GM19397 (cell line): ENCODE measurements at regions not wholly inside any gene's neighbourhood (a gene's known extent, or its start where the extent isn't known, plus 50 kb on each side); places are given as distances from the start of the nearest gene placed in this dataset.
A peak's percentile ranks its signal among the peaks of the same experiment; 100 is the strongest.
"Not testable (repeated sequence)": the region's sequence is repeated elsewhere in the genome, so short reads cannot be mapped to it uniquely, and the experiment has no call there.

ENCODE experiments used
- ATAC-seq: cut with Tn5 transposase; IDR thresholded peaks from one replicate; pipeline ENCODE4 v1.9.1; 2021; ENCODE audit warnings: mild to moderate bottlenecking, moderate library complexity; ENCODE audit not compliant: unreplicated experiment

DNA sequence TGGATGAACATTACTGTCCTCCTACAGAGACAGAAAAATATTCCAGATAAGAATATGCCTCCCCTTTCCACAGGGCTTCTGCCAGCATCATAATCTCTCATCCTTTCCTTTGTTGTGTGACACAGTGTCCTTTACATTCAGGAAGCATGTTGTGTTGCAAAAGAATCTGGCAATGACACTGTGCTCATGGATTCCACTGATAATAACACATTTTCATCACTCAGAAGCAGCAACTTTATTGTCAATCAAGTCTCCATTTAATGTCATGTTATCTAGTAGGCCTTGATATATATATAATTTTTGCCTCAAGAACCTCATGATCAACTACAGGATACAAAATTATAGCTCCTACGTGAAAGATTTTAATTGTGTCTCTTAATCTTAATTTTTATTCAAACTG, 833.9 kb downstream of the FSTL5 start:
- no peak for ATAC-seq

DNA sequence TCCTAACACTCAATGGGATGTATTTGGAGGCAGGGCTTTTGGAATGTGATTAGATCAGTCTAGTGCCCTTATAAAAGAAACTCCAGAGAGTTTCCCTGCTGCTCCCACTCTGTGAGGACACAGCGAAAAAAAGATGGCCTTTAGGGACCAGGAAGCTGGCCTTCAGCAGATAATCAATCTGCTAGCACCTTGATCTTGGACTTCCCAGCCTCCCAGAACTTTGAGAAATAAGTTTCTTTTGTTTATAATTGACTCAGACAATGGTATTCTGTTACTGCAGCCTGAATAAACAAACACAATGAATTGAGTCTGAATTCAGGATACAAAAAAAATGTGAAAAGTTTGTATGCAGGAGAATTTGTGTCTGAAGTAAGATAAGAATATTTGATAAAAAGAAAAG, 842.1 kb downstream of the FSTL5 start:
- ATAC-seq, result no peak

DNA sequence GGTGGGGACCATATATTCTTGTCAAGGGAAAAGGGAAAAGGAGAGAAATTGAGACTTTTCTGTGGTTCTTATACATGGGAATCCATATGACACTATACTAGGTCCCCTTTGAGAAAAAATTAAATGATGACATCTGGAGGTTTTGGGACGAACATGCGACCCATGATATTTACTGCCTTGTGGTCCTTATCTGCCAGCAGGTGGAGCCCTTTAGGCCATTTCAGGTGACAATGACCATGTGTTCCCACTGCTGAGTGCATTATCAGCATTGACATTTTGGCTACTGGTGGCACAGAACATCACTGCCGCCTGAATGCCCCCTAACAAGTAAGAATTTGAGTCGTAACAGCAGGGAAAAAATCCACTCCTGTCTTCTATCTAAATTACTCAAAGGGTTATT, 843.4 kb downstream of the FSTL5 start:
- ATAC-seq, result no peak

DNA sequence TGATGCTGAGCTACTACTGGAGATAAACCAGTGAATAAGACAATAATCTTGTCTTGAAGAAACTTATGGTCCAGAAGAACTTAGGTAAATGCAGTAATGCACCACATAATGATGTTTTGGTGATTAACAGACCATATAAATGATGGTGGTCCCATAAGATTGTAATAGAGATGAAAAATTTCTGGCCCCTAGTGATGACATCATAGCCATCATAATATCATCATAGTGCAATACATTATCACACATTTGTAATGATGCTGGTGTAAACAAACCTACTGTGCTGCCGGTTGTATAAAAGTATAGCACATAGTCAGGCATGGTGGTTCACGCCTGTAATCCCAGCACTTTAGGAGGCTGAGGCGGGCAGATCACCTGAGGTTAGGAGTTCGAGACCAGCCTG, 846.8 kb downstream of the FSTL5 start:
- no peak for ATAC-seq

DNA sequence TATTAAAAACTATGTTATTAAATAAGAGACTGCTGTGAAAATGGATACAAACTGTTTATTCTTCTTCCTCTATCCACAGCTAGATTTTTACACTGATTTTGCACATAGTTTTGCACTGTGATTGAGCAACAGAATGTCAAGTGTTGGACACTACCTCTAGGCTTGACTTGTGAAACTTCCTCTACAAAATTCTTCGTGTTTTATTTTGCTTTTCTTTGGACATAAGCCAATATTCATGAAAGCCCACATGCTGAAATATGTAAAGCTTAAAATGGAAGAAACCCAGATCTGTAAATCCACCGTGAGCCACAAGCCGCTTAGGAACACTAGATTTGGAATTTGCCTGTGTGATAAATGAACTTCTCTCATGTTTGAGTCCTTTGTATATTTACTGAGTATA, 849.4 kb downstream of the FSTL5 start:
- no peak for ATAC-seq

DNA sequence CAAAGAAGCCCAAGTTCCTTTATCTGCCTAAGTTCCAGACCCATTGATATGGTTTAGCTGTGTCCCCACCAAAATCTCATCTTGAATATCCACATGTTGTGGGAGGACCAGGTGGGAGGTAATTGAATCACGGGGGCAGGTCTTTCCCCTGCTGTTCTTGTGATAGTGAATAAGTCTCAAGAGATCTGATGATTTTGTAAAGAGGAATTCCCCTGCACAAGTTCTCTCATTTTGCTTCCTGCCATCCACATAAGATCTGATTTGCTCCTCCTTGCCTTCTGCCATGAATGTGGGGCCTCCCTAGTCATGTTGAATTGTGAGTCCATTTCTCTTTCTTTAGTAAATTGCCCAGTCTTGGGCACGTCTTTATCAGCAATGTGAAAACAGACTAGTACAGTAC, 860.2 kb downstream of the FSTL5 start:
- no peak for ATAC-seq

DNA sequence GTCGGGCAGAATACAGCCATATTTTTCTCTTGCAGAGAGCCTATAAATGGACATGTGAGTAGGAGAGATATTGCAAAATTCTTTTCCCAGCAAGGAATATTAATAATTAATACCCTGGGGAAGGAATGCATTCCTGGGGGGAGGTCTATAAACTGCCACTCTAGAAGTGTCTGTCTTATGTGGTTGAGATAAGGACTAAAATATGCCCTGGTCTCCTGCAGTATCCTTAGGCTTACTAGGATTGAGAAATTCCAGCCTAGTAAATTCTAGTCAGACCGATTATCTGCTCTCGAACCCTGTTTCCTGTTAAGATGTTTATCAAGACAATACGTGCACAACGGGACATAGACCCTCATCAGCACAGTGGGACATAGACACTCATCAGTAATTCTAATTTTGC, 872.6 kb downstream of the FSTL5 start:
- ATAC-seq, result no peak

DNA sequence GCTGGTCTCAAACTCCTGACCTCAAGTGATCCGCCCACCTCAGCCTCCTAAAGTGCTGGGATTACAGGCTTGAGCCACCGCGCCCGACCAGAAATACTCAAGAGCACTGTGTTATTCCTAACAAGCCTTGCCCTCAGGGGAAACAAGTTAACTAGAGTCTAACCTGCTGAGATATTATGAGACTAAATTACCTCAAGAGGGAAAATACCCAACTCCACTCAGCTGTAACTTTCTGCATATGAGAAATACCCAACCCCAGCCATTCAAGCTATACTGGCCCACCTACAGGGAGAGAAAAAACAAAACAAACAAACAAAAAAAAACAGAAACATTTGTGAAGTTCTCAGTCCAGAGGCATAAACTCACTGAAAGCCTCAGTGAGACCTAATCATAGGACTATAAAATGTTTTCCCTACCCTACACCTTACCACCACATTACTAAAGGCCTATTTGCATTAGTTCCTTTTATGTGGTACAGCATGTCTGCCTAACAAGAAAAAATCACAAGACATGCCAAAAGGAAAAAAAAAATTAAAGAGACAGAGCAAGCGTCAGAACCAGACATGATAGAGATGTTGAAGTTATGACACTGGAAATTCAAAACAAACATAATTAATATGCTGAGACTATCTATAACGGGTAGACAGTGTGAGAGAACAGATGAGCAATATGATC, 876.0 kb downstream of the FSTL5 start:
- ATAC-seq, result no peak

DNA sequence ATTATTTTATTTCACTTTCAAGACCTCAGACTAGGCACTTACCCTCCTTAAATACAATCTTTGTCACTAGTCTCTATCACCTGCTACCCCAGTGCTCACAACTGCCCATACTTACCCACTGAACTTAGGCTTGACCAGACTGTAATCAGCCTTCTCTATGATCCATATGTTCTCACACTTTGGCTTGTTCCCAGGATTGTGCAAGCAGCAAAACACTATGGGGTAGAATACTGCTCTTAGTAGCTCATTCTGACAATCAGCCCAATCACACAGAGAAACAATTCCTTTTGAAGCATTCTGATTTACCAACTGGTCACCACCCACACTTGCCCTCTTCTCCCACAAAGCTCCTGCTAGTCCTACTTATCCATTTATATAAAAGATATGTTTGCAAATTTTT, 878.3 kb downstream of the FSTL5 start:
- no peak for ATAC-seq

DNA sequence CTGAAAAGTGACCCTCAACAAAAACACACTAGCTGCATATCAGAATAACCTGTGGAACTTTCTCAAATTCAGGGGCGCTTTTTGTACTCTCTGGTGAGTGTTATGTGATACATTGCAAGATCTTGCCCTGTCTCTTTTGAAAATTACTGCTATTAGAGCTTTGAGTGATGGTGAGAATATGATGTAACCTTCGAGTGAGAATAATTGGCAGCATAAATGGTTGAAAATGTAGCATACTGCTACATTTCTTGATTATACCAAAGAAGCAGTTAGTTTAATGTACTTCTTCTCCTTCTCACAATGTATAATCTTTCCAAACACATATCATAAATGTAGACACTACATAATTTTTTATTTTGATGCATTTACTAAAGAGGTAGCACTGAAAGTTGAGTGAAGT, 882.9 kb downstream of the FSTL5 start:
- no peak for ATAC-seq

DNA sequence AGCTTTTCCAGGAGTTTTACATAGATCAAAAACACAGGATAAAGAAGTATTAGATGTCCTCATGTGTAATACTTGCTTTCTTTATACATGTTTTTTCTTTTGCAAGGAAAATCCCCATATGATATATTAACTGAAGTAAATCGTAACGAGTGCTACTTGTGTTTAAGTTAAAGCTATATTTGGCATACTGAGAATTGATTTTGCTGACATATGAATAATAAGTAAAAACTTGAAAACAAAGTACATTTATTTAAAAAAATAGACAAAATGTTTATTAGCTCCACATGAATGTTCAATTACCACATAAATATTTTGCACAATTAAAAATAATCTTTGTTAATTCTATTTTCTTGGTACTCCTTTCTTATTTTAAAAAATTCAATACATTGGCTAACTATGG, 884.7 kb downstream of the FSTL5 start:
- no peak for ATAC-seq

DNA sequence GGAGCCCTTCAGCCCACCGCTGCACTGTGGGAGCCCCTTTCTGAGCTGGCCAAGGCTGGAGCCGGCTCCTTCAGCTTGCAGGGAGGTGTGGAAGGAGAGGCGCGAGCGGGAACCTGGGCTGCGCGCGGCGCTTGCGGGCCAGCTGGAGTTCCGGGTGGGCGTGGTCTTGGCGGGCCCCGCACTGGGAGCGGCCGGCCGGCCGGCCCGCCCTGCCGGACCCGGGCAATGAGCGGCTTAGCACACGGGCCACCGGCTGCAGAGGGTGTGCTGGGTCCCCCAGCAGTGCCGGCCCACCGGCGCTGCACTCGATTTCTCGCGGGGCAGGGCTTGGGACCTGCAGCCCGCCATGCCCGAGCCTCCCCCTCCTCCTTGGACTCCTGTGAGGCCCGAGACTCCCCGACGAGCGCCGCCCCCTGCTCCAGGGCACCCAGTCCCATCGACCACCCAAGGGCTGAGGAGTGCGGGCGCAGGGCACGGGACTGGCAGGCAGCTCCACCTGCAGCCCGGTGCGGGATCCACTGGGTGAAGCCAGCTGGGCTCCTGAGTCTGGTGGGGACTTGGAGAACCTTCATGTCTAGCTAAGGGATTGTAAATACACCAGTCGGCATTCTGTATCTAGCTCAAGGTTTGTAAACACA, 886.5 kb downstream of the FSTL5 start:
- ATAC-seq, result not testable (repeated sequence)

DNA sequence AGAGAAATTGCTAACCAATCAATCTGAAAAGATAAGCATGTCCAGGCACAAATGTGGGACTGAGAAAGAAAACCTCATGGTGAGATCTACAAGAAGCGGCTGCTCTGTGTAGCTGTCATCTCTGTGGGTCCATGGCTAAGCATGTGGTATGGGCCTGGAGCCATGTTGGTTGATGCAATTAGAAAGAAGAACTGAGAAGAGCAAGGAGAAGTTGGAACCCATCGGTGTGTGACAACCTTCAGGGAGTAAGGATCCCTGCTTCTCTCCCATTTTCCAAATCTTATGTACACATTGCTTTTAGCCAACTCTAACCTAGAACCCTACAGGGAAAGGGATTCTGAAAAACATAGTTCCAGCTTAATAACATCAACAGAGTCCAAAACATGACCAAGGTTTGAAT, 890.2 kb downstream of the FSTL5 start:
- no peak for ATAC-seq

DNA sequence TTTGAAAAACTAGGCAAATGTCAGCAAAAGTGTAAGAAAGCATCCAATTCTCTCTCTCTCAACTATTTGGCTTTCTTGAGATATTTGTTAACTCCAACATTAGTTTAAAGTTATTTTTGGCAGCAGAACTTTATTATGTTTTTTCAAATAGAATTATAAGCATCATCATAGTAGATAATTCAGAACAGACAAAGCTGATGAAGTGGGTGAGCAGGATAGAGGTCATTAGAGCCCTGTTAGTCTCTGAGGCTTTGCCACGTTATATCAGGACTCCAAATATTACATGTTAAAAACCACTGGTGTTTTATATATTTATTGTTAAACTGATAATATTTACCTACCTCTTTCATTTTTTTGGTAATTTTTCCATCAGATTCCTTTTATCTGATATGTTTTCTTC, 903.0 kb downstream of the FSTL5 start:
- ATAC-seq, result no peak

DNA sequence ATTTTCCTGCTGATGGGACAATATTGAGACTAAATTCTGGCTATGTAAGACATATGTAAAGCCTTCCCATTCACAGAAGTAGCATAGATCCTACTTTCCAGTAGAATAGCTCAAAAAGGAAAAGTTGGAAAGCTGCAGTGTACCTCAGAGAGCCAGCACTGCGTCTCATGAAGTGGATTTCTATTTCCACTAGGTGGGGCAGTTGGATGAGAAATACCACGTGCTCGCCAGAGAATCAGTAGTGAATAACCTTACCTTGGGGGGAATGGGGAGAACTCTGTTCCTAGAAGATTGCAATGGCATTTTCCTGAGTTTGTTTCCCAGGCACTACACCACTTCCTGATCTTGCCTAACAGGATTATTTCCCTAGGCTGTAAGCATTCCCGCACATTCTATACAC, 907.1 kb downstream of the FSTL5 start:
- ATAC-seq, result no peak

DNA sequence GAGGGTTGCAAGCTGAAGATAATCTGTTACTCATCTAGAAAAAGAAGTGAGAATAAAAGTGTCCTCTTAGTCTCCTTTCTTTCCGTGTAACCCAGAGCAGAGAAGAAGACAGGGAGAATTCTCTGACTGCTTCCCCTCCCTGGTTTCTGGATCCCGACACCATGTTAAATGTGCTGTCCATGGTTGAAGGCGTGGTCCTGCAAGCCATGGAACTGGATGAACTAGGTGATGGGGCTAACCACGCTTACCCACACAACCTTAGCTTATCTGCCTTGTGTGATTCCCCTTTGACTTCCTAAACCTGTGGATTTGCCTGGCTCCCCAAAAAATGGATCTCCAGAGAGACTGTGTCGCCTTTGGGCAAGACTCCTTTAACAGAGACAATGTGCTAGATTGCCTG, 907.6 kb downstream of the FSTL5 start:
- ATAC-seq, result no peak

DNA sequence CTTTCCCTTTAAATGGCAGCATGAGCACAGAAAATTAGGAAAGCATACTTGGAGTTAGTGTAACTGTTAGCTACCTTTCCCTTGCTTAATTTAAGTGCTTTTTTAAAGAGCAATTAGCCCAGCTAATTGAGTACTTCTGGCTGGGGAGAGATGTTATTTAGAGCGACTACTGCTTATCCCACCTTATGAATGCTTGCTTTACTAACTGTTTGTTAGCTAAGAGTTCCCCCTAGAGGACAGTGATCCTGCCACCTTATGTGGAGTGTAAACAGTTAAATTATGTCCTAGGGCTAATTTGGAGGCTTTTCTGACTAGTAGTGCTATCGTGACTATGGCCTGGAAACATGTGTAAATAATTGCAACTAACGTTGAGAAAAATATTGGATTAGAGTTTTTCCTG, 909.4 kb downstream of the FSTL5 start:
- no peak for ATAC-seq

DNA sequence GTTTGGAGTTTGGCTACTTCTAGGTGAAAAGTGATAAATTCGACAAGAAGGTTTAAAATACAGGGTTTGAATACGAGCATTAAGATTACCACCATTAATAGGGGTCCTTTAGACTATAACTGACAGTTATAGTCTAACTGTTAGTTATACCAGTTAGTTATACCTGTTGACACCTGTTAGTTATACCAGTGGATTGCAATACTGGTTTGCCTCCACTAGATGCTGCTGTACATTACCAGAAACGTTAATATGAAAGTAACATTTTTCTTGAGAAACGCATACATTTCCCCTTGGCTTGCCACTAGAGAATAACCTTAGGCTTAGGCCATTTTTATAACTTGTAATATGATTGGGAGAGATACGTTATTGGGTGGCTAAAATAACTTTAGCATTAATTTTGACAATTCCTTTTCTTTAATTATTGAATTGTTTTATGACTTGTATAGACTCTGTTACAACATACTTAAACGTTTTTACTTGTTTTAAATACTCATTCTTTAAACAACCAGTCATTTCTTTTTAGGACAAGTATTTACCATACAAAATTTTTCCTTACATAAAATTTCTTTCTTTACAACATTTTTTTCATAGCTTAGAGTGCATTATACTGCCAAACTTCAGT, 911.2 kb downstream of the FSTL5 start:
- peak; percentile 72 for ATAC-seq

DNA sequence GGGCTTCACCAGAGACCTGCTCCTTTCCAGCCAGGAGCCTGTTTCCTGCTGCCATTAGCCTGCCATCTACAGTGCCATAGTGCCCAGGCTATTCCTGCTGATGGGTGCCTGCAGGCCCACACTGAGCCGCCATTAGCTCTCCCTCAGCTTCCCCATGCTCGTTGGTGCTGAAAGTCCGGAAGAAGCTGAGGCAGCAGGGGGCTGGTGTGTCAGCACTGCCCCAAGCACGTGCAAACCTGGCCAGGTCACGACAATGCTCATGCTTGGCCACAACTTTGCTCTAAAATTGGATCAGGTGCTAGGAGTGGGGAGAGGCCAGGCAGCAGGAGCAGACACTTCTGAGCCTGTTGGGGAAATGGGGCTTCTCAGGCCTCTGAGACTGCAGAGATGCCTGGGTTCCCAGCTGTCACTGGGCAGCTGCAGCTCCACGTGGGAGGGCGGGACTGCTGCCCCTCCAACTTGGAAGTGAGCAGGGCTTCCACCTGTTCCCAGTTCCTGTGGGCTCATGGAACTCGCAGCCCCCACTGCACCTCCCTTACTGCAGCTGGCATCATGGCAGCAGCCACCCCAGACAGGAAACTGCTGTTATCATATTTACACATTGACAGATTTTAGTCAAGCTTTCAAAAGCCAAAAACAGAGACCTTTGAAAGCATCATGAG, 913.9 kb downstream of the FSTL5 start:
- ATAC-seq, result no peak

DNA sequence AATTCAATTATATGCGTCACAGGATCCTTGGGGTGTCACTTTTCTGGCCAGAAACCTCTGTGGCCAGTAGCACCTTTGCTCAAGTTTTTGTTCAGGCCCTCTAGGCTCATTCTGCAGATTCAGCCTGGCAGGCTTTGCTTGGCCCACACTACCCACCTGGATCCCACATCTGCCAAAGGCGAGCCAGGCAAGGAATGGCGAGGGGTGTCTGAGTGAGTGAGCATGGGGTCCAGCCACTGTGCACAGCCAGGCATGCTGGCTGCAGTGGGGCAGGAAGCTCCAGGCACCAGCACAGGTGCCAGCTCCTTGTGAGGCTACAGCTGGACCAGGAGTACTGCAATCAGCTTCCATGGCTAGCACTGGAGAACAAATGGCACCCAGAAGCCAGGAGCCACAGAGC, 914.9 kb downstream of the FSTL5 start:
- ATAC-seq, result no peak

DNA sequence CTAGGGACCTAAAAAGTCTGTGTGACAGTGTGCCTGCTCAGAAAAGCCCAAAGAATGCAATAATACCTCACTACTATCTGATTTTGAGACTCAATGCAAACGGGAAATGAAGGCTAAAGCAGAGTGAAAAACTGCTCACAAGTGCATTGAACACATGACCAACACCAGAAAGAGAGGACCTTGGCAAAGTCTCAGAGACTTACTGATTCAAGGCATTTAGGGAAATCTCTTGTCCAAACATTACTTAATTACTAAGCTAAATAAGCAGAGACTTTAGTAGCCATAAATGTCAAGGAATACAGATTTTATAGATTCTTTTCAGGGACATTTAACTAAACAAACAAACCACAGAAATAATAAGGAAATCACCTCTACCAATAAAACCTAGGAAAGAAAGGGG, 916.0 kb downstream of the FSTL5 start:
- ATAC-seq, result no peak

DNA sequence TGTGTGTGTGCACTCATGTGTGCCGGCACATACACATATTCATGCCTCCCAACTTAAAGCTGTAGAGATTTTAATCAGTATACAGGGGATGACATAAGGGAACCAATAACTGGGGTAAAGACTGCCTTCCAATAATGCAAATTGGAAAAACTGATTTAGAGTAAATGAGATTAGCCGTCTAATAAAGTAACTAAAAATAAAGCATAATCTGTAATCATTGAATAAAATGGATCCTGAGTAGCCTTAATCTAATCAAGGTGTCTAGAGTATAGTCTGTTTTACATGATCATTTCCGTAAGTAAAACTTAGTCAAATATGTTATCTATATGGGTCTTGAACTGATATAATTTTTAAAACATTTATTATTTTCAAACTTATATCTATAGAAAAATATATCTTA, 925.8 kb downstream of the FSTL5 start:
- no peak for ATAC-seq
